GM19452 (cell line): ENCODE measurements at regions not wholly inside any gene's neighbourhood (a gene's known extent, or its start where the extent isn't known, plus 50 kb on each side); places are given as distances from the start of the nearest gene placed in this dataset.

ENCODE experiments used
- ATAC-seq: cut with Tn5 transposase; IDR thresholded peaks from one replicate; pipeline ENCODE4 v1.9.1; 2021; ENCODE audit not compliant: unreplicated experiment

- ATAC-seq: no peak
These were observed 208.3 kb downstream of the GXYLT1 start for GRCh38 chr12:41936333-41936732.

- no peak for ATAC-seq
These were observed 208.8 kb downstream of the GXYLT1 start for GRCh38 chr12:41935911-41936310.

- ATAC-seq: peak; percentile 48
These were observed 212.1 kb downstream of the GXYLT1 start for GRCh38 chr12:41932470-41932991.

GRCh38 chr12:41930866-41931437, 213.7 kb downstream of the GXYLT1 start:
- ATAC-seq: no peak

GRCh38 chr12:41924111-41924510, 220.6 kb downstream of the GXYLT1 start:
- ATAC-seq: no peak

- ATAC-seq: no peak
These were observed 221.3 kb downstream of the GXYLT1 start for GRCh38 chr12:41923351-41923750.

GRCh38 chr12:41920355-41920754, 224.3 kb downstream of the GXYLT1 start:
- ATAC-seq: no peak

GRCh38 chr12:41919526-41920261, 225.0 kb downstream of the GXYLT1 start:
- ATAC-seq: no peak

GRCh38 chr12:41919048-41919447, 225.6 kb downstream of the GXYLT1 start:
- ATAC-seq: no peak

GRCh38 chr12:41917938-41918341, 226.7 kb downstream of the GXYLT1 start:
- no peak for ATAC-seq

- ATAC-seq: no peak
These were observed 227.5 kb downstream of the GXYLT1 start for GRCh38 chr12:41917181-41917580.

GRCh38 chr12:41910578-41911320, 233.9 kb downstream of the GXYLT1 start:
- no peak for ATAC-seq

- ATAC-seq: no peak
These were observed 236.5 kb downstream of the GXYLT1 start for GRCh38 chr12:41908206-41908605.

- ATAC-seq: no peak
These were observed 237.1 kb downstream of the GXYLT1 start for GRCh38 chr12:41907550-41907949.

- ATAC-seq: no peak
These were observed 237.7 kb downstream of the GXYLT1 start for GRCh38 chr12:41907021-41907420.

- no peak for ATAC-seq
These were observed 238.8 kb downstream of the GXYLT1 start for GRCh38 chr12:41905759-41906297.

- ATAC-seq: no peak
These were observed 239.5 kb downstream of the GXYLT1 start for GRCh38 chr12:41905073-41905758.

- ATAC-seq: no peak
These were observed 240.6 kb downstream of the GXYLT1 start for GRCh38 chr12:41904041-41904440.

GRCh38 chr12:41903014-41903708, 241.5 kb downstream of the GXYLT1 start:
- no peak for ATAC-seq

GRCh38 chr12:41899577-41899976, 245.1 kb downstream of the GXYLT1 start:
- no peak for ATAC-seq
